HG03196 (cell line): ENCODE measurements at regions not wholly inside any gene's neighbourhood (a gene's known extent, or its start where the extent isn't known, plus 50 kb on each side); places are given as distances from the start of the nearest gene placed in this dataset.

Source experiments
- ATAC-seq: cut with Tn5 transposase; IDR thresholded peaks from one replicate; pipeline ENCODE4 v1.9.1; 2021; ENCODE audit not compliant: unreplicated experiment

DNA sequence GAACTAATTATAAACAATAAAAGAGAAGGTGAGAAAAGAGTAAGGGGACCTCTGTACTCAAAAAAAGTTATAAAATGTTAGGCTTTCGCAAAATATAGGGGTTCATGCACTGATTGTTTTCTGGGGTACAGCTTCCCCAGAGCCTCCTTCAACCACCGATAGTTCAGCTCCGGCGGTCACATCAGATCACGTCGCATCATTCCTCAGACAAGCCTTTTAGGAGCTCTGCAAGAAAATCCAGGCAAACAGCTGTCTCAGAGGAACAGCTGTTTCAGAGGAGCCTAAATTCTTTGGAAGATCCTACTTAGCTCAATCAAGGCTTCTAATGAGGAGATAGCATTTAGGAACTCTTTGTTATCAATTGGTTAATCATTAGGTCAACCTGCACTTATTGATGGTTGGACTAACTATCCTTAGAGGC, 78.7 kb downstream of the MYCN start:
- no peak for ATAC-seq

GRCh38 chr2:16018277-16019059, 78.1 kb downstream of the MYCN start:
- ATAC-seq: no peak

DNA sequence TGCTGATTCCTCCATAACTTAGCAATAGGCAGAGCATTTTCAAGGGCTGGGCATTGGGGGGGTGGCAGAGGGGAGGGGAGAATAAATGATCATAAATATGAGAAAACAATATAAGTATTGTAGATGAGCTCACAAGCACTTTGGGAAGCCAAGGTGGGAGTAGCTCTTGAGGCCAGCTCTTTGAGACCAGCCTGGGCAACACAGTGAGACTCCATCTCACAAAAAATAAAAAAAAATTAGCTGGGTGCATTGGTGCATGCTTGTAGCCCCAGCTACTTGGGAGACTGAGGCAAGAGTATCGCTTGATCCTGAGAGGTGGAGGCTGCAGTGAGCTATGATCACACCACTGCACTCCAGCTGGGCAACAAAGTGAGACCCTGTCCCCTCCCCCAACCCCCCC, 75.9 kb downstream of the MYCN start:
- no peak for ATAC-seq

GRCh38 chr2:16015903-16016265, 75.5 kb downstream of the MYCN start:
- no peak for ATAC-seq

DNA sequence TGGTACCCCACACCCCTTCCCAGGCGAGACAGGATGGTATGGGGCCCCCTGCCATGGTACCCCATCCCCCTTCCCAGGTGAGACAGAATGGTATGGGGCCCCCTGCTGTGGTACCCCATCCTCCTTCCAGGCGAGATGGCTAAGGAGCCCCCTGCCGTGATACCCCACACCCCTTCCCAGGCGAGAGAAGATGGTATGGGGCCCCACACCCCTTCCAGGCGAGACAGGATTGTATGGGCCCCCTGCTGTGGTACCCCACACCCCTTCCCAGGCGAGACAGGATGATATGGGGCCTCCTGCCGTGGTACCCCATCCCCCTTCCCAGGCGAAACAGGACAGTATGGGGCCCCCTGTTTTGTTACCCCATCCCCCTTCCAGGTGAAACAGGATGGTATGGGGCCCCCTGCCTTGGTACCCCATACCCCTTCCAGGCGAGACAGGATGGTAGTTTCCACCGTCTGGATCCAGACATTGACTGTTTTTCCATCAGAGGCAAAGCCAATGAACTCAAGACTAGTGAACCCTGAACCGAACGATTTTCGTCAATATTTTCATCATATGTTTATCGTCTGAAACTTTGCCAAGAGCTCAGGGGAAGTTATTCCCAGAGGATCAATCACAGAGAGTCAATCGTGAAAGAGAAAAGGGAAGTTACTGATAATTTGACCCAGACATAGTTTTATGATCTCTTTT, 75.0 kb downstream of the MYCN start:
- no peak for ATAC-seq

GRCh38 chr2:16014802-16015201, 74.5 kb downstream of the MYCN start:
- ATAC-seq: no peak

GRCh38 chr2:16014041-16014787, 73.9 kb downstream of the MYCN start:
- ATAC-seq: no peak

- no peak for ATAC-seq
Observed at GRCh38 chr2:16013359-16013911, 73.1 kb downstream of the MYCN start.

DNA sequence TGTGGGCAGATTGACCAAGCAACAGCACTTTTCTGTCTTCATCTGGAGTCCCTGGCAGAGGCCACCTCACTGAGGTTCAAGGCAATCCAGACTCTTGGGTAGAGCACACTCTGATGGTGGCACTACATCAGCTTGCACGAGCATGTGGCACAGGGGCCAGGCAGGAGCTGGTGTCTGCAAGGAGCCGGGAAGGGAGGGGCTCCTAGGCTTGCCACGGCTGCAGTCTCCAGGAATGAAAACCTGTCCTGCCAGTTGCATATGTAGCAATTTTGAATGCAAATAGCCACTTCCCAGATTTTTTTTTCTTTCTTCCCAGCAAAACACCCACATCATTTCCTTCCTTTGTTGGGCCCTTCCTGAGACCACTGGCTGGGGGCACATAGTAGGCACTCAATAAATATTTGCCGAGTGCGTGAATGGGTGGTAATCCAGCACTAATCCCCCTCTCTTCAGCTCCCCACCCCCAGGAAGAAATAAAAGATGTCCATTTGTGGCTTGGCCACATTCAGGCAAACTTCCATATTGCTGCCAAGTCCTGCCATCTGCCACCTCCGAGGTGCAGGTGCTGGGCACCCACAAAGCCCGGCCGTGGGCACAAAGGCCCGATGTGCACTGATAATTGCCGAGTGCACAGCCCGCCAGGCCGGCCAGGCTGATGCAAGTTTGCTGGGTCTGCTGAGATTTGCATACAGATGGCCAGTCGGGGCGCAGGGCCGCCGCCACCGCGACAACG, 72.4 kb downstream of the MYCN start:
- ATAC-seq: no peak

- ATAC-seq: no peak
Observed at GRCh38 chr2:16012029-16012596, 71.8 kb downstream of the MYCN start.

- ATAC-seq: no peak
Observed at GRCh38 chr2:16011621-16011960, 71.2 kb downstream of the MYCN start.

GRCh38 chr2:16010951-16011620, 70.7 kb downstream of the MYCN start:
- no peak for ATAC-seq

DNA sequence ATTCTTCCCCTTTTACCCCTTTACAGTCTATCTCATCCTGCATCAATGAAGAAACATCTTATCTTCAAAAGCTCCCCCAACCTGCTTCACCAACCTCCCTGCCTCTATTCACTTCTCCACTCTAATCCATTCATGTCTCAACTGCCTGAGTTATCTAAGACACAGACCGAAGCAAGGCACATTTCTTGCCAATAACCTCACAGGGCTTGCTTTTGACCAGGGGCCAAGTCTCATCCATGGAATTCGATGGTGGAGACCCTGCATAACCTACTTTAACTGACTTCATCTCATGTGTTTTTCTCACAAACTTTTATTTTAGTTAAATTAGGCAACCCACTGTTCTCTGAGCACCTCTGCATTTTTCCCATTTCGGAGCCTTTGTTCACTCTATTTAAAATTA, 69.7 kb downstream of the MYCN start:
- no peak for ATAC-seq

DNA sequence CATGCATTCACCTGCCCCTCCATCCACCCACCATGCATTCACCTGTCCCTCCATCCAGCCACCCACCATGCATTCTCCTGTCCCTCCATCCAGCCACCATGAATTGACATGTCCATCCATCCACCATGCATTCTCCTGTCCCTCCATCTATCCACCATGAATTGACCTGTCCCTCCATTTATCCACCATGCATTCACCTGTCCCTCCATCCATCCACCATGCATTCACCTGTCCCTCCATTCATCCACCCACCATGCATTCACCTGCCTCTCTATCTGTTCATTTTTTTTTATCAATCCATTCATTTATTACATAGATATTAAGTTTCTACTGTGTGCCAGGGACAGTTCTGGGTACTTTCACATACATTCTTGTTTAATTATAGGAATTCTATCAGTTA, 69.2 kb downstream of the MYCN start:
- ATAC-seq: no peak

DNA sequence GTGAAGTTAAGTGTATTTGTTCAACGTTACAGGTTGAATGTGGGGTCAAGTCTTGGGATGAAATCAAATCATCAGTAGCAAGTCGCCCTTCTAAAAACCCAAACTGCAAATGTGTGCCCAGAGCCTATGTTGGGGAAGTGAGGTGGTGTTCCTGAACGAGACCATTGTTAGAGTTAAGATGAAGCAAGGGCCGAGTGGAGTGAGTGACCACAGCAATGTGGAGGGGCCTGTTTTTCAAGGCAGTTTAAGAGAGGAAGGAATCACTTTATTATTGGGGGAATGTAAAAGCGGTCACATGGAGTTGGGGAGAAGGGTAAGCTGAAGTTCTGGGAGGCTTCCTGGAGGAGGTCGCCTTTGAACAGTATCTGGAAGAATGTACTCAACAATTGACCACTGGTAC, 68.5 kb downstream of the MYCN start:
- ATAC-seq: no peak

DNA sequence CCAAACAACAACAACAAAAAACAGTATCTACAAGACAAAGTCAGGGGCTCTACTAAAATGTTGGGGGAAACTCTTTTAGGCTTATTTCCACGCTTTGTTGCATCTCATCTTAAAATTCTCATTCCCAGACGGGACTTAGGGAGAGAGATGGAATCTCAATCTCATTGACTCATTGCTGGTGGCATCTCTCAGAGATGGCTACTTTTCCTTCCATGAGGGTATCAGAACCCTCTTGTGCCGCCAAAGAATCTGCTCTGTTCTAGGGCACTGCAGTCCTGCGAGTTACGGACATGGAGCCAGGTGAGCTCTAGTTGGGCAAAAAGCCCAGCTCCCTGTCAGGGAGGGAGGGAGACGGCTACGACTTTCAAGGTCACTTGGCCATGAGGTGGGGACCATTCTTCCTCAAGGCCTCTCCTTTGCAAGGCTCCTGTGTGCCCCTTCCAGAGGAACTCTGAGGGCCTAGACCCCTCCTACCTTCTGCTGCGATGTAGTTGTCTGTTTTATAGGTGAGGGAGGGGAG, 68.0 kb downstream of the MYCN start:
- no peak for ATAC-seq

GRCh38 chr2:16007167-16007934, 67.0 kb downstream of the MYCN start:
- ATAC-seq: no peak

DNA sequence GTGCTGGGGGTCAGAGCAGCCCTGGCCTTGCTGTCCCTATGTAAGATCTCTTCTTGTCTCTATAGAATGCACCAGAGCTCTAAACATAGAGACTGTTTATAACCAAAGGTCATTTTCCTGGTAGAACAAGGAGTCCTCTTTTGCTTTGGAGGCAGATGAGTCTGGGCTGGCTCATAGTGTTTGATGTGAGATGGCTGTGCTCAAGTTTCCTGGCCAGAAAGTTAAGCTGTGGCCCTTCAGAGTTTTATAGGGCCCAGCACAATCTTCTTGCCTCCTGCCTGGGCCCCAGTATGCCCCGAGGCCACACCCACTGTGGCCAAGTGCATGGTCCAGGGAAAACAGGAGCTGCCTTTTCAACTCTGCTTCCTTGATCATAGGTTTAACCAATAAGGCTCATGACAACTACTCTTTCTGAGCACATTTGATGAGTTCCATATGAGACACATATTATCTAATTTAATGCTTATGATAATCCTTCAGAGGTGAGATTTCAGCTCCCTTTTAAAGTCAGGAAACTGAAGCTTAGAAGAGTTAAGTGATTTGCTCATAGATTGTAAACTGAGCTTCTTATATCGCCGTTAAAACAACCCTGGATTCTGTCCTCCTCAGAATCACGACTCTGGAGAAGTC, 66.3 kb downstream of the MYCN start:
- ATAC-seq: no peak
